A549 (cell line): ENCODE measurements at regions not wholly inside any gene's neighbourhood (a gene's known extent, or its start where the extent isn't known, plus 50 kb on each side); places are given as distances from the start of the nearest gene placed in this dataset.
"Not testable (repeated sequence)": the region's sequence is repeated elsewhere in the genome, so short reads cannot be mapped to it uniquely, and the experiment has no call there.

Experiments
- ATAC-seq, 2 experiments: fragments of 200-7000 bp in 1 of 2; fragments of >200 bp in 1 of 2; cut with Nextera tagmentation in 1 of 2; cut with Tn5 transposase in 1 of 2; 3 replicates each; pipeline versions ENCODE4 v1.8.0 to v1.9.1; 2018 to 2020; ENCODE audit warnings: mild to moderate bottlenecking in 1 of 2, moderate library complexity in 1 of 2
- CTCF ChIA-PET: fragments of 300-600 bp; sonication (Branson Sonifier 250); formaldehyde crosslinking; extraction: SDS; loops from one replicate; lab custom pipeline; 2021; ENCODE audit warnings: antibody characterized with exemption, inconsistent platforms; lab: Yijun Ruan, JAX
- POLR2A ChIA-PET: fragments of 350-600 bp; formaldehyde crosslinking; extraction: SDS; loops from one replicate; lab custom pipeline; 2021; ENCODE audit warnings: antibody characterized with exemption, inconsistent platforms; lab: Yijun Ruan, JAX
- DNase-seq, 2 experiments: peaks; one replicate each; pipeline versions ENCODE4 v3.0.0 to v3.0.0-alpha.2; 2011 to 2016; ENCODE audit warnings: low read depth in 1 of 2, low spot score in 1 of 2
- FAIRE-seq: peaks from 2 replicates; lab custom pipeline; 2011; peaks lifted over from hg19 to GRCh38; lab: Jason Lieb, UNC
- H3K27ac ChIP-seq, 2 experiments: fragments of >200 bp; sonication (Bioruptor Twin); formaldehyde crosslinking; 3 replicates each; pipeline ENCODE4 v1.5.1; 2016 to 2017
- H3K4me1 ChIP-seq: fragments of >200 bp; sonication (Bioruptor Twin); formaldehyde crosslinking; 3 replicates; pipeline ENCODE4 v1.6.1; 2016
- H3K4me2 ChIP-seq: fragments of >200 bp; sonication (Bioruptor Twin); formaldehyde crosslinking; 3 replicates; pipeline ENCODE4 v1.6.1; 2016
- H3K4me3 ChIP-seq: fragments of >200 bp; sonication (Bioruptor Twin); formaldehyde crosslinking; 3 replicates; pipeline ENCODE4 v1.5.1; 2016
- H3K9me3 ChIP-seq: fragments of >200 bp; sonication (Bioruptor Twin); formaldehyde crosslinking; 3 replicates; pipeline ENCODE4 v1.6.1; 2016
- BHLHE40 ChIP-seq: IDR thresholded peaks from 2 replicates; pipeline ENCODE4 v1.6.1; 2012; ENCODE audit warnings: low read depth, low read length, inconsistent platforms
- CEBPB ChIP-seq, 2 experiments: fragments of >200 bp in 1 of 2; sonication (Bioruptor Twin) in 1 of 2; formaldehyde crosslinking in 1 of 2; IDR thresholded peaks; 2 replicates each; pipeline ENCODE4 v1.6.1; 2012 to 2016
- CHD2 ChIP-seq: fragments of 150-350 bp; IDR thresholded peaks from 2 replicates; pipeline ENCODE4 v1.6.1; 2014; ENCODE audit warnings: low read length; ENCODE audit not compliant: partially characterized antibody
- EHMT2 ChIP-seq: fragments of 200-600 bp; sonication (generic); IDR thresholded peaks from 2 replicates; pipeline ENCODE4 v1.6.1; 2016; ENCODE audit warnings: antibody characterized with exemption, low read depth, mild to moderate bottlenecking, moderate library complexity
- GATA3 ChIP-seq: IDR thresholded peaks from 2 replicates; pipeline ENCODE4 v1.6.1; 2012; ENCODE audit warnings: borderline replicate concordance
- HEYL ChIP-seq: fragments of 250-450 bp; sonication (Bioruptor Pico); IDR thresholded peaks from 2 replicates; pipeline ENCODE4 v1.8.0; 2021; ENCODE audit warnings: mild to moderate bottlenecking, moderate library complexity
- HOXA7 ChIP-seq: fragments of 250-450 bp; sonication (Bioruptor Pico); IDR thresholded peaks from 2 replicates; pipeline ENCODE4 v1.5.0; 2020; ENCODE audit warnings: mild to moderate bottlenecking, moderate library complexity
- JUN ChIP-seq, 2 experiments: fragments of >200 bp; sonication (Bioruptor Twin); formaldehyde crosslinking; IDR thresholded peaks; 2 replicates in 1 of 2; 3 replicates in 1 of 2; pipeline ENCODE4 v1.6.1; 2016 to 2017
- KDM5A ChIP-seq: fragments of 200-600 bp; sonication (generic); IDR thresholded peaks from 2 replicates; pipeline ENCODE4 v1.6.1; 2016; ENCODE audit warnings: antibody characterized with exemption, mild to moderate bottlenecking
- MAZ ChIP-seq: fragments of 150-350 bp; IDR thresholded peaks from 2 replicates; pipeline ENCODE4 v1.6.1; 2014; ENCODE audit warnings: antibody characterized with exemption, low read depth, low read length, borderline replicate concordance
- MYC ChIP-seq: IDR thresholded peaks from 2 replicates; pipeline ENCODE4 v1.6.1; 2012; ENCODE audit warnings: mild to moderate bottlenecking, inconsistent platforms, low read length, improper control_type of control experiment, borderline replicate concordance
- NFE2L2 ChIP-seq: fragments of 150-350 bp; conservative IDR thresholded peaks from 2 replicates; pipeline ENCODE4 v1.6.1; 2014; ENCODE audit warnings: low read length
- NPAS2 ChIP-seq: fragments of 250-450 bp; sonication (Bioruptor Pico); IDR thresholded peaks from 2 replicates; pipeline ENCODE4 v1.8.0; 2022; ENCODE audit warnings: mild to moderate bottlenecking, moderate library complexity, borderline replicate concordance
- NR3C1 ChIP-seq: fragments of >200 bp; sonication (Bioruptor Twin); formaldehyde crosslinking; IDR thresholded peaks from 3 replicates; pipeline ENCODE4 v1.6.1; 2017
- PBX3 ChIP-seq: IDR thresholded peaks from 2 replicates; pipeline ENCODE4 v1.6.1; 2012
- PHF8 ChIP-seq: fragments of 200-600 bp; sonication (generic); IDR thresholded peaks from 2 replicates; pipeline ENCODE4 v1.6.1; 2016; ENCODE audit warnings: low read depth, mild to moderate bottlenecking, antibody characterized with exemption, moderate library complexity, borderline replicate concordance
- POLR2AphosphoS2 ChIP-seq: conservative IDR thresholded peaks from 2 replicates; pipeline ENCODE4 v1.6.1; 2012; ENCODE audit warnings: low read length, improper control_type of control experiment, inconsistent platforms
- RCOR1 ChIP-seq: fragments of 150-350 bp; IDR thresholded peaks from 2 replicates; pipeline ENCODE4 v1.6.1; 2014; ENCODE audit warnings: antibody characterized with exemption, low read length, low read depth
- RFX5 ChIP-seq: fragments of 450-650 bp; IDR thresholded peaks from 2 replicates; pipeline ENCODE4 v1.7.1; 2014; ENCODE audit warnings: antibody characterized with exemption, mild to moderate bottlenecking, moderate library complexity
- TFCP2L1 ChIP-seq: fragments of 250-450 bp; sonication (Bioruptor Pico); IDR thresholded peaks from 2 replicates; pipeline ENCODE4 v1.5.0; 2021; ENCODE audit warnings: mild to moderate bottlenecking
- WGBS: methylation state at CpG from one replicate; pipeline ENCODE4 v1.1.6; 2017; ENCODE audit errors: missing lambda C conversion rate; 5-methylcytosine and 5-hydroxymethylcytosine counted together
- TF ChIP-seq, protein P1 (sequence below): IDR thresholded peaks from 2 replicates; pipeline ENCODE4 v1.6.1; 2012; ENCODE audit warnings: low read depth, borderline replicate concordance

GRCh38 chr10:65660006-65660405 lies 1265.8 kb upstream of the LRRTM3 start (continued):
- TF ChIP-seq KDM5A (no peak), HEYL (no peak), MAZ (no peak), NPAS2 (CRISPR knock-in tag) (no peak)

DNA sequence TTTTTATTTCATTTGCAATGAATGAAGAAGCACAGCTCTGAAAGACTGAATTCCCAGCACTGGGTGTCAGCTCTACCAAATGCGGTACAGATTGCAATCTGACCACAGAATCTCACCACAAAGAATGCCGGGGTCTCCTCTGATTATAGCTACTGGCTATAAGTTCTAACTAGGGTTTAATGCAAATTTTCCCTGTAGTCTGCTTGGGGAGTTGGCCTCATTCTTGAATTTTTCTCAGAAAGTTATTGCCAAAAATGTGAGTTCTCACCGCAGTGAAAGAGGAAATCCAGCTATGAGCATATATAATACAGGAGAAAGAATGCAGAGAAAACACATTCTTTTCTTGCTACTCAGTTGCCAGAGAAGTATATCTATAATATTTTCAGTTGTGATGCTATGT lies 1255.7 kb upstream of the LRRTM3 start:
- 85% methylated on average over 3 of the region's 3 CpGs for WGBS
- FAIRE-seq (no peak), DNase-seq (no peak), ATAC-seq (no peak)
- CTCF ChIA-PET = interaction anchor here (1.3 kb wide), 1 partner anchor 12 kb away, joined by 4 read pairs; no protein-coding TSS in a partner anchor
- POLR2A ChIA-PET = no interaction called here
- Histone ChIP-seq H3K4me3 (no peak overlapping the region), H3K4me1 (peaks cover 1% of the 10 kb centered on the region; the same call in 1 of the 3 replicates), H3K27ac (no peak overlapping the region), H3K4me2 (no peak overlapping the region), H3K9me3 (no peaks in the 10 kb centered on the region)
- no peak for TF ChIP-seq TFCP2L1 (CRISPR knock-in tag)
- TF ChIP-seq NPAS2 (CRISPR knock-in tag) = no peak
- no peak for TF ChIP-seq CHD2
- TF ChIP-seq CEBPB (IDR thresholded peaks at IDR 0.05) = no peak
- no peak for TF ChIP-seq NR3C1

- WGBS = 67% methylated on average over 1 of the region's 1 CpG
- POLR2A ChIA-PET = not testable (repeated sequence)
Observed at GRCh38 chr10:65670596-65670995, 1255.2 kb upstream of the LRRTM3 start.

GRCh38 chr10:65675236-65675635 lies 1250.6 kb upstream of the LRRTM3 start:
- Histone ChIP-seq H3K4me1 (peaks cover 8% of the 10 kb centered on the region; the same call in 1 of the 3 replicates), H3K27ac (no peak overlapping the region), H3K4me3 (no peak overlapping the region), H3K4me2 (peak overlapping the region; percentile 62), H3K9me3 (no peaks in the 10 kb centered on the region)
- POLR2A ChIA-PET = no interaction called here
- no peak; a peak in 2 of 6 replicates for ATAC-seq
- no peak for FAIRE-seq
- CTCF ChIA-PET = no interaction called here
- peak in 1 of 2 experiments; percentile 38 for DNase-seq
- no peak for TF ChIP-seq HOXA7 (CRISPR knock-in tag)
- WGBS = 26% methylated on average over 7 of the region's 7 CpGs

More at GRCh38 chr10:65670596-65670995, 1255.2 kb upstream of the LRRTM3 start:
- H3K27ac ChIP-seq, H3K4me1 ChIP-seq, CTCF ChIA-PET, H3K9me3 ChIP-seq, ATAC-seq, H3K4me2 ChIP-seq, FAIRE-seq, H3K4me3 ChIP-seq, DNase-seq: not testable (repeated sequence)

DNA sequence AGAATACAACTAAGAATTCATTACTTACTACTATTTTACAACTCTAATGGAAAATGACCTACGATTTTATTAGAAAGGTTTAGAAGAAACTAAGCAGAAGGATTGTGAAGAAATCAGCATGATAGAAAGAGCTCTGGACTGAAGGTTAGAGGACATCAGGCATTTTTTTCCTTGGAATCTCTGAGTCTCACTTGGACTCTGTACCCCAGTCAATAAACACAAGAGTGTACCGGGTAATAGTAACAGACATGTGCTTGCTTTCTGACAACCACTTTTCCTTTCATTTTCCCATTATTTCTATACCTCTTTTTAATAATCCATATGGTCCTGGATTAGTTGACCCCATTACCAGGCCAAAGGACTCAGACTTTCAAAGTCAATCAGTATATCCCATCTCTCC lies 1240.9 kb upstream of the LRRTM3 start:
- no peak overlapping the region for H3K27ac ChIP-seq
- H3K4me2 ChIP-seq = no peak overlapping the region
- H3K4me3 ChIP-seq = no peak overlapping the region
- DNase-seq (no peak), ATAC-seq (no peak), FAIRE-seq (no peak)
- H3K9me3 ChIP-seq = no peaks in the 10 kb centered on the region
- TF ChIP-seq KDM5A (no peak), PBX3 (no peak), GATA3 (no peak), RCOR1 (no peak), JUN (IDR thresholded peaks at IDR 0.05) (no peak), NFE2L2 (no peak), EHMT2 (no peak), POLR2AphosphoS2 (no peak), MYC (no peak), PHF8 (no peak), BHLHE40 (no peak), RFX5 (no peak)
- TF ChIP-seq, protein P1, sequence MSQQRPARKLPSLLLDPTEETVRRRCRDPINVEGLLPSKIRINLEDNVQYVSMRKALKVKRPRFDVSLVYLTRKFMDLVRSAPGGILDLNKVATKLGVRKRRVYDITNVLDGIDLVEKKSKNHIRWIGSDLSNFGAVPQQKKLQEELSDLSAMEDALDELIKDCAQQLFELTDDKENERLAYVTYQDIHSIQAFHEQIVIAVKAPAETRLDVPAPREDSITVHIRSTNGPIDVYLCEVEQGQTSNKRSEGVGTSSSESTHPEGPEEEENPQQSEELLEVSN = no peak
- H3K4me1 ChIP-seq = no peaks in the 10 kb centered on the region
- 59% methylated on average over 2 of the region's 2 CpGs for WGBS
- POLR2A ChIA-PET = no interaction called here
- CTCF ChIA-PET = no interaction called here
